ENCODE measurements at regions not wholly inside any gene's neighbourhood (a gene's known extent, or its start where the extent isn't known, plus 50 kb on each side); places are given as distances from the start of the nearest gene placed in this dataset.
"Not testable (repeated sequence)": the region's sequence is repeated elsewhere in the genome, so short reads cannot be mapped to it uniquely, and the experiment has no call there.

DNA sequence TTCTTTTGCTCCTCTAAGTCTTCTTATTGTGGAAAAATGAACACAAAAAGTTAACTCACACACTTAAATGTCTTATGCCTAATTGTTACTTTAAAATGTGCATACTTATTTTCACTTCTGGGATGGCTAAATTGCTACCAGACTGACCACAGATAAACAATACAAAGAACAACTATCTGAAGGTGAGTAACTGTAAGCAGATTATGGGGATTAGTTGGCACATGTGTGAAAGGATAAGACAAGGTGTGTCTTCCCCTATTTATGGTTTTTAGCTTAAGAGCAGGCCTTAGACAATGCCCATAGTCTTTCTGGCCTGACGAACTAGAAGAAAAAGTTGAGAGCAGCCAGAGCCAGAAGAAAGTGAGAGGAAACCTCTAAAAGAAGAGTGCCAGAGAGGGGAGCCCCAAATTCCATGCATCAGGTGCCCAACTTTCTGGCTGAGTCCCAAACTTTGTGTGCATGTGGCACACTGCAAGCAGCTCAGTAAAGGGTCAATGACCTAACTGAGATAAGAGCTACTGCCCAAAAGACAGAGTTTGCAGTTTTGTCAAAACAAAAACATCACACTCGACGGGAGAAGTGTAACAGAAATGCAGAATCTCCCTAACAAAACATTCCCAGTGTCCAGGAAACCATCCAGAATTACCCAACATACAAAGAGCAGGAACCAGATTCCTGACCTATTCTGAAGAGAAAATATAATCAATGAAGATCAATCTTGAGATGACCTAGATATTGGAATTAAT, 375.4 kb downstream of the KCNRG start:
- DNase-seq (no peak), ATAC-seq (no peak)
- Histone ChIP-seq H3K9me3 (no peaks in the 10 kb centered on the region), H3K36me3 (no peaks in the 10 kb centered on the region), H3K27me3 (no peaks in the 10 kb centered on the region), H3K4me3 (no peak overlapping the region), H3K27ac (peak overlapping the region in 1 of 2 donors; percentile 24), H3K4me1 (peaks cover 0 to 9% of the 10 kb centered on the region in 2 donors)
- intact Hi-C loops (cut with DNase I) = no loop called here
- TF ChIP-seq, protein P1, sequence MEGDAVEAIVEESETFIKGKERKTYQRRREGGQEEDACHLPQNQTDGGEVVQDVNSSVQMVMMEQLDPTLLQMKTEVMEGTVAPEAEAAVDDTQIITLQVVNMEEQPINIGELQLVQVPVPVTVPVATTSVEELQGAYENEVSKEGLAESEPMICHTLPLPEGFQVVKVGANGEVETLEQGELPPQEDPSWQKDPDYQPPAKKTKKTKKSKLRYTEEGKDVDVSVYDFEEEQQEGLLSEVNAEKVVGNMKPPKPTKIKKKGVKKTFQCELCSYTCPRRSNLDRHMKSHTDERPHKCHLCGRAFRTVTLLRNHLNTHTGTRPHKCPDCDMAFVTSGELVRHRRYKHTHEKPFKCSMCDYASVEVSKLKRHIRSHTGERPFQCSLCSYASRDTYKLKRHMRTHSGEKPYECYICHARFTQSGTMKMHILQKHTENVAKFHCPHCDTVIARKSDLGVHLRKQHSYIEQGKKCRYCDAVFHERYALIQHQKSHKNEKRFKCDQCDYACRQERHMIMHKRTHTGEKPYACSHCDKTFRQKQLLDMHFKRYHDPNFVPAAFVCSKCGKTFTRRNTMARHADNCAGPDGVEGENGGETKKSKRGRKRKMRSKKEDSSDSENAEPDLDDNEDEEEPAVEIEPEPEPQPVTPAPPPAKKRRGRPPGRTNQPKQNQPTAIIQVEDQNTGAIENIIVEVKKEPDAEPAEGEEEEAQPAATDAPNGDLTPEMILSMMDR (IDR thresholded peaks at IDR 0.05) = no peak

DNA sequence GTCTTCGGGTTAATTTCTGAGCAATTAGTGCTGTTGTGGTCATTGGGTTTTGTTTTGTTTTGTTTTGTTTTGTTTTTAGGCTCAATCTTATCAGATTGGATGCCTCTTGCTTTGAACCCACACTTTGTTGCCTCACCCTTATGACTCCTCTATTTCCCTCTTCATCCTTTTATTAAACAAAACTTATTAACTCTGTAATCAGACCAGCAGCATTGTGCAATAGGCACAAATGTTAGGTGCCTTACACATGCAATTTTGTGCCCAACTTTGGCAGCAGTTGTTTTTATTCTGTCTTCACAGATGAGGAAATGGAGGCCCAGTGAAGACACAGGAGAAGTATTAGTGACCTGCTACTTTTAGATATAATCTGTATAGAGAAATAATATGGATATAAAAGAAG, 377.7 kb downstream of the KCNRG start:
- Histone ChIP-seq H3K4me1 (peaks cover 0 to 9% of the 10 kb centered on the region in 2 donors), H3K36me3 (no peaks in the 10 kb centered on the region), H3K9me3 (no peaks in the 10 kb centered on the region), H3K27ac (no peak overlapping the region), H3K4me3 (no peak overlapping the region), H3K27me3 (no peaks in the 10 kb centered on the region)
- ATAC-seq = peak; percentile 52
- intact Hi-C loops (cut with DNase I) = no loop called here
- no peak for DNase-seq
- TF ChIP-seq, protein P1 (IDR thresholded peaks at IDR 0.05) = no peak

DNA sequence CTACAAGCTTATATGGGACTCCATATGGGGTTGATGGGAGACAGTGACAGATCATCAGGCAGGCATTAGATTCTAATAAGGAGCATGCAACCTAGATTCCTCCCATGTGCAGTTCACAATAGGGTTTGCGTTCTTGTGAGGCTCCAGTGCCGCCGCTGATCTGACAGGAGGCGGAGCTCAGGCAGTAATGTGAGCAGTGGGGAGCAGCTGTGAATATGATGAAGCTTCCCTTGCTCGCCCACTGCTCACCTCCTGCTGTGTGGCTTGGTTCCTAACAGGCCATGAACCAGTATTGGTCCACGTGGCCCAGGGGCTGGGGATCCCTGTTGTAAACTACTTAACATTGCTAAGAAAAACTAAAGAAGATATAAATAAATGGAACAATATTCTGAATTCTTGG, 378.4 kb downstream of the KCNRG start:
- intact Hi-C loops (cut with DNase I) = no loop called here
- Histone ChIP-seq H3K9me3 (no peaks in the 10 kb centered on the region), H3K4me1 (peaks cover 0 to 9% of the 10 kb centered on the region in 2 donors), H3K4me3 (no peak overlapping the region), H3K36me3 (no peaks in the 10 kb centered on the region), H3K27me3 (no peaks in the 10 kb centered on the region), H3K27ac (no peak overlapping the region)
- DNase-seq = no peak
- TF ChIP-seq, protein P1 (IDR thresholded peaks at IDR 0.05) = no peak
- no peak for ATAC-seq

DNA sequence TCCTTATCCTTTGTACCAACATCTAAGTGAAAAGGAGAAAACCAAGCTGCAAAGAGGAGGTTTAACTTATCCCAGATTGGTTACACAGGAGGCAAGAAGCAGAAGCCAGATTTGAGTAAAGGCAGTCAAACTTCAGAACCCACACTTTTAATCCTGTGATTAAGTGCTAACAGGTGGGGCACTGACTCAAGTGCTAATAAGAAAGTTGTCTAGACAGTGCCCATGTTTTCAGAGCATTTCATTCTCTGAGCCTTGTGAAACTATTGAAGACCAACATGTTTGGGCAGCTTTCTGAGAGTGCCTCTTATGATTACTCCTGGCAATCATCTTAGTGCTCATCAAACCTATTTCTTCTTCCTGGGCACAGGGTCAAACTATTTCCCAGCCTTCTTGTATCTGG, 380.8 kb downstream of the KCNRG start:
- Histone ChIP-seq H3K27ac (no peak overlapping the region), H3K36me3 (no peaks in the 10 kb centered on the region), H3K9me3 (no peaks in the 10 kb centered on the region), H3K4me3 (no peak overlapping the region), H3K4me1 (peaks cover 0 to 6% of the 10 kb centered on the region in 2 donors), H3K27me3 (no peaks in the 10 kb centered on the region)
- TF ChIP-seq, protein P1 (IDR thresholded peaks at IDR 0.05) = no peak
- intact Hi-C loops (cut with DNase I) = no loop called here
- DNase-seq = no peak
- ATAC-seq = peak; percentile 66

DNA sequence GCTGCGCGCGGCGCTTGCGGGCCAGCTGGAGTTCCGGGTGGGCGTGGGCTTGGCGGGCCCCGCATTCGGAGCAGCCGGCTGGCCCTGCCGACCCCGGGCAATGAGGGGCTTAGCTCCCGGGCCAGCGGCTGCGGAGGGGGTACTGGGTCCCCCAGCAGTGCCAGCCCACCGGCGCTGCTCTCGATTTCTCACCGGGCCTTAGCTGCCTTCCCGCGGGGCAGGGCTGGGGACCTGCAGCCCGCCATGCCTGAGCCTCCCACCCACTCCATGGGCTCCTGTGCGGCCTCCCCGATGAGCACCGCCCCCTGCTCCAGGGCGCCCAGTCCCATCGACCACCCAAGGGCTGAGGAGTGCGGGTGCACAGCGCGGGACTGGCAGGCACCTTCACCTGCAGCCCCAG, 381.4 kb downstream of the KCNRG start:
- DNase-seq; ATAC-seq; H3K27ac ChIP-seq; intact Hi-C loops (cut with DNase I); H3K4me3 ChIP-seq; H3K27me3 ChIP-seq; H3K9me3 ChIP-seq; H3K4me1 ChIP-seq; H3K36me3 ChIP-seq: not testable (repeated sequence)

Data from left lung (tissue), 4 donors.